ENCODE measurements at regions not wholly inside any gene's neighbourhood (a gene's known extent, or its start where the extent isn't known, plus 50 kb on each side); places are given as distances from the start of the nearest gene placed in this dataset.

GRCh38 chr2:18752667-18753422, 163.5 kb upstream of the NT5C1B start:
- H3K27ac ChIP-seq: no peak overlapping the region
- intact Hi-C loops (cut with DNase I): loop anchor here (5.0 kb wide), 1 partner anchor 609 kb away; no protein-coding TSS in a partner anchor

GRCh38 chr2:18752022-18752493, 162.7 kb upstream of the NT5C1B start:
- intact Hi-C loops (cut with DNase I): loop anchor here (5.0 kb wide), 1 partner anchor 610 kb away; no protein-coding TSS in a partner anchor
- Histone ChIP-seq H3K36me3 (no peaks in the 10 kb centered on the region), H3K27ac (no peak overlapping the region), H3K4me3 (no peak overlapping the region), H3K9me3 (no peaks in the 10 kb centered on the region), H3K27me3 (no peaks in the 10 kb centered on the region), H3K4me1 (no peaks in the 10 kb centered on the region)
- no peak for TF ChIP-seq CTCF (IDR thresholded peaks at IDR 0.05)
- no peak for DNase-seq (ENCODE audit: low spot score in 2 of 2)

More at GRCh38 chr2:18752667-18753422, 163.5 kb upstream of the NT5C1B start:
- DNase-seq (ENCODE audit: low spot score in 2 of 2): no peak
- Histone ChIP-seq H3K36me3 (no peaks in the 10 kb centered on the region), H3K4me3 (no peak overlapping the region), H3K27me3 (no peaks in the 10 kb centered on the region), H3K9me3 (no peaks in the 10 kb centered on the region), H3K4me1 (no peaks in the 10 kb centered on the region)
- TF ChIP-seq CTCF (IDR thresholded peaks at IDR 0.05): no peak

- no peaks in the 10 kb centered on the region for H3K9me3 ChIP-seq
- DNase-seq (ENCODE audit: low spot score in 2 of 2): no peak
- no peak overlapping the region for H3K4me3 ChIP-seq
- no peaks in the 10 kb centered on the region for H3K4me1 ChIP-seq
- intact Hi-C loops (cut with DNase I): loop anchor here (1.0 to 5.0 kb wide), 4 partner anchors 230 to 1112 kb away; no protein-coding TSS in a partner anchor
- no peak for TF ChIP-seq CTCF (IDR thresholded peaks at IDR 0.05)
- H3K36me3 ChIP-seq: no peaks in the 10 kb centered on the region
- H3K27ac ChIP-seq: no peak overlapping the region
- no peaks in the 10 kb centered on the region for H3K27me3 ChIP-seq
These were observed 161.5 kb upstream of the NT5C1B start for GRCh38 chr2:18750672-18751554.

- intact Hi-C loops (cut with DNase I): loop anchor here (1.0 to 5.0 kb wide), 4 partner anchors 229 to 1113 kb away; no protein-coding TSS in a partner anchor
- Histone ChIP-seq H3K36me3 (no peaks in the 10 kb centered on the region), H3K4me1 (no peaks in the 10 kb centered on the region), H3K4me3 (no peak overlapping the region), H3K27ac (no peak overlapping the region), H3K27me3 (no peaks in the 10 kb centered on the region), H3K9me3 (no peaks in the 10 kb centered on the region)
- peak in 1 of 2 donors; percentile 71 for DNase-seq (ENCODE audit: low spot score in 2 of 2)
- peak; percentile 52 to 83 (median 79) for TF ChIP-seq CTCF (IDR thresholded peaks at IDR 0.05)
These were observed 160.7 kb upstream of the NT5C1B start for GRCh38 chr2:18749912-18750526.
